ENCODE measurements at regions not wholly inside any gene's neighbourhood (a gene's known extent, or its start where the extent isn't known, plus 50 kb on each side); places are given as distances from the start of the nearest gene placed in this dataset.

DNA sequence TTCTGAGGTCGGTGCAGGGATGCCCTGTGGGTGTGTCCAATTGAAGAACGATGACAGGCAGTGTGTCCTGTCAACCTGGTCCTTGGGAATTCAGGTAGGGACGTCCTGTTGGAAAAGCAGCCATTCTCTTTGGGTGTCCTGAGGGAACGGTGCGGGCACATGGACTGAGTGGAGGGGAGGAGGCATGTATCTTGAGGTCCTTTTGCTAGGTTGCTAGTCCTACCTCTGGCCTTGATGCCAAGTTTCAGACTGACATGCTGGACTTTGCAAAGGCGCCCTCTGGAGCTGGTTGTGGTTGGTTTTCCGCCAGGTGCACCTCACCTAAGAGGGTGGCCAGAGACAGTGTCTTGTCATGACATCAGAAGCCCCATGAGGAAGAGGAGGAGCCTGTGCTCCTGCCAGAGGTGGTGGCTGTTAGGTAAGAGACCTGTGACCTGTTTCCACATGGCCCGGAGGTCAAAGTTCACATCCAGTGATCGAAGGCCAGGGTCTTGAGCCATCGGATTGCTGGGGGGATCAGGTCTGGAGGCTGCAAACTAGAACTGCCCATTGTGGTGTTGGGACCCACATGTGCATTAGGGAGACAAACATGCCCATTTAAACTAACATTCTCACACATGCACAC is 106.3 kb downstream of the SNRPN start (continued):
- TF ChIP-seq, protein P1, sequence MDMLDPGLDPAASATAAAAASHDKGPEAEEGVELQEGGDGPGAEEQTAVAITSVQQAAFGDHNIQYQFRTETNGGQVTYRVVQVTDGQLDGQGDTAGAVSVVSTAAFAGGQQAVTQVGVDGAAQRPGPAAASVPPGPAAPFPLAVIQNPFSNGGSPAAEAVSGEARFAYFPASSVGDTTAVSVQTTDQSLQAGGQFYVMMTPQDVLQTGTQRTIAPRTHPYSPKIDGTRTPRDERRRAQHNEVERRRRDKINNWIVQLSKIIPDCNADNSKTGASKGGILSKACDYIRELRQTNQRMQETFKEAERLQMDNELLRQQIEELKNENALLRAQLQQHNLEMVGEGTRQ (IDR thresholded peaks at IDR 0.05; ENCODE audit: borderline replicate concordance, low read depth, low read length), result no peak
- TF ChIP-seq RAD21 (IDR thresholded peaks at IDR 0.05; ENCODE audit: low read length) (no peak), NFIC (IDR thresholded peaks at IDR 0.05; ENCODE audit: borderline replicate concordance) (no peak), POLR2AphosphoS5 (IDR thresholded peaks at IDR 0.05; ENCODE audit: low read depth, low read length) (no peak), MXI1 (IDR thresholded peaks at IDR 0.05; ENCODE audit: low read depth, low read length) (no peak)
- TF ChIP-seq, protein P2, sequence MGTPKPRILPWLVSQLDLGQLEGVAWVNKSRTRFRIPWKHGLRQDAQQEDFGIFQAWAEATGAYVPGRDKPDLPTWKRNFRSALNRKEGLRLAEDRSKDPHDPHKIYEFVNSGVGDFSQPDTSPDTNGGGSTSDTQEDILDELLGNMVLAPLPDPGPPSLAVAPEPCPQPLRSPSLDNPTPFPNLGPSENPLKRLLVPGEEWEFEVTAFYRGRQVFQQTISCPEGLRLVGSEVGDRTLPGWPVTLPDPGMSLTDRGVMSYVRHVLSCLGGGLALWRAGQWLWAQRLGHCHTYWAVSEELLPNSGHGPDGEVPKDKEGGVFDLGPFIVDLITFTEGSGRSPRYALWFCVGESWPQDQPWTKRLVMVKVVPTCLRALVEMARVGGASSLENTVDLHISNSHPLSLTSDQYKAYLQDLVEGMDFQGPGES (IDR thresholded peaks at IDR 0.05; ENCODE audit: low read depth, low read length), result no peak

DNA sequence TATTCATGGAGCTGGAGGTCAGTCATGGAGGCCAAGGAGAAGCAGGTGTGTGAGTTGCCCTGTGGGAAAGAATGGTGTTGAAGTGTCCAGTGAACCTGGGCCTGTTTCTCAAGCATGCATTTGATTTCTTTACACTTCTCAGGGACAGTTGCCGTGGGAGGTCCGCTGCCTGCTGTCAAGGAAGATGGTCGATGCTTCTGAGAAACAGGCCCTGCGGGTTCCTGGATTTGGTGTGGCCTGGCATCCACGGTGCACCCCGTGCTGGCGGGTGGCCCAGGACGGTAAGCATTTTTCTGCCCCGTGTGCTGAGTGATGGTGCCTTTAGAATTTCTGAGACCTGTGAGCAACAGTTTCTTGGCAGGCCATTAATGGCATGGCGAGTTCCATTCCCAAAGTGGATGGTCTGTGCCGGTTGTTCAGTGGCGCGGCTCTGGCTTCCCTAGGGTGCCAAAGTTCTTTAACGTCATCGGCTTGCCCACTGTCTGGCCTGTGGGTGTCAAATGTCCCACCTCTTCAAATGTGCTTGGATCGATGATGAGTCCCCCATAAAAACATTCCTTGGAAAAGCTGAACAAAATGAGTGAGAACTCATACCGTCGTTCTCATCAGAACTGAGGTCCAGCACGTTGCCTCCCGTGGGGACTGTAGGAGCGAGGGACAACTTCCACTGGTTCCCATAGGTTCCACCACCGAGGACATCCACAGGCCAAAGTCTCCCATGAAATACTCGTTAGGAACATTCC is 107.2 kb downstream of the SNRPN start:
- TF ChIP-seq GABPA (IDR thresholded peaks at IDR 0.05; ENCODE audit: low read depth) (no peak), NRF1 (IDR thresholded peaks at IDR 0.05; ENCODE audit: low read depth, low read length) (no peak), SMC3 (IDR thresholded peaks at IDR 0.05; ENCODE audit: low read depth, low read length) (no peak)
- TF ChIP-seq, protein P1 (IDR thresholded peaks at IDR 0.05; ENCODE audit: borderline replicate concordance, low read depth, low read length), result no peak
- no peak for DNase-seq
- H2AFZ ChIP-seq (ENCODE audit: low read depth), result no peak overlapping the region
- H3K9ac ChIP-seq, result no peak overlapping the region
- 60% methylated on average over 20 of the region's 23 CpGs for WGBS (ENCODE audit: low lambda C conversion rate)
- H4K20me1 ChIP-seq (ENCODE audit: insufficient read depth), result no peaks in the 10 kb centered on the region
- H3K4me2 ChIP-seq, result no peak overlapping the region
- H3K79me2 ChIP-seq (ENCODE audit: insufficient read depth), result no peaks in the 10 kb centered on the region
- H3K9me3 ChIP-seq, result no peaks in the 10 kb centered on the region
- H3K4me1 ChIP-seq (ENCODE audit: control insufficient read depth in 1 of 2, insufficient read depth in 2 of 2, low read depth in 1 of 2, low read length in 1 of 2), result no peaks in the 10 kb centered on the region
- no peak overlapping the region for H3K4me3 ChIP-seq (ENCODE audit: low read depth in 2 of 2, low read length in 1 of 2)
- ChIA-PET CTCF (no interaction called here), POLR2A (no interaction called here)
- H3F3A ChIP-seq (replicated peaks; ENCODE audit: insufficient read depth), result no peaks in the 10 kb centered on the region
- peaks cover 48 to 53% of the 10 kb centered on the region in 2 experiments for H3K36me3 ChIP-seq (replicated peaks in 1 of 2; ENCODE audit: control insufficient read depth in 1 of 2, insufficient read depth in 2 of 2, low read length in 1 of 2)
- H3K27me3 ChIP-seq (ENCODE audit: insufficient read depth), result no peaks in the 10 kb centered on the region
- no peaks in the 10 kb centered on the region for H3K9me2 ChIP-seq
- no peak overlapping the region for H3K27ac ChIP-seq (ENCODE audit: low read depth in 2 of 2, low read length in 1 of 2)
